ENCODE measurements at regions not wholly inside any gene's neighbourhood (a gene's known extent, or its start where the extent isn't known, plus 50 kb on each side); places are given as distances from the start of the nearest gene placed in this dataset.

DNA sequence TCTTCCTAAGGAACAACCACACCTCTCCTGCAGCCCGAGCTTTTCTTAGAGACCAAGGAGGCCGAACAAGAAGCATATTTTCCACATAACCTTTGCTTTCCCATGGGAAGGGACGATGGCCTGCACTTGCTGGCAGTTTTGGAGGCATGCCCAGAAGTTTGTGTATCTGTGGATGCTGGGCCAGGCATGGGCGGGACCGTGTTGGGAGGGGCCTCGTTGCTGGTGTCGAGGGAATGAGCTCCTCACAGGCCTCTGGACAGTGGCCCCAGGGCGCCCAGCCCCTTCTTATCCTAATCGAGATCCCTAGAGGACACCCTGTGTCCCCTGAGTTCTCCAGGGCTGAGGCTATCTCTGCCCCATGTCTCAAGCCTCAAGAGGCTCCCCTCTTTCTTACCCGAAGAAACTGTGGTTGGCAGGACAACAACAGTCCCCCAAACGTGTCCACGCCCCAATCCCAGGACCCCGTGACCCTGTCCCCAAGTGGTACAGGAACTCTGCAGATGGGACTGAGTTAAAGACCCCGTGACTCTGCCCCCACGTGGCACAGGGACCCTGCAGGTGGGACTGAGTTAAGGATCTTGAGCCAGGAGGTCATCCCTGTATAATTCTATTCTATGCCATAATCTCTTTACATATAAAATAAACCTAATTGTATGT is 99.5 kb upstream of the BHLHE23 start:
- CTCF ChIA-PET, result no interaction called here
- H3K9me3 ChIP-seq (ENCODE audit: control extremely low read depth in 1 of 5, control insufficient read depth in 4 of 5, insufficient read depth in 2 of 5, low read depth in 1 of 5, low read length in 4 of 5), result peaks cover 2 to 15% (median 6%) of the 10 kb centered on the region in 5 experiments

DNA sequence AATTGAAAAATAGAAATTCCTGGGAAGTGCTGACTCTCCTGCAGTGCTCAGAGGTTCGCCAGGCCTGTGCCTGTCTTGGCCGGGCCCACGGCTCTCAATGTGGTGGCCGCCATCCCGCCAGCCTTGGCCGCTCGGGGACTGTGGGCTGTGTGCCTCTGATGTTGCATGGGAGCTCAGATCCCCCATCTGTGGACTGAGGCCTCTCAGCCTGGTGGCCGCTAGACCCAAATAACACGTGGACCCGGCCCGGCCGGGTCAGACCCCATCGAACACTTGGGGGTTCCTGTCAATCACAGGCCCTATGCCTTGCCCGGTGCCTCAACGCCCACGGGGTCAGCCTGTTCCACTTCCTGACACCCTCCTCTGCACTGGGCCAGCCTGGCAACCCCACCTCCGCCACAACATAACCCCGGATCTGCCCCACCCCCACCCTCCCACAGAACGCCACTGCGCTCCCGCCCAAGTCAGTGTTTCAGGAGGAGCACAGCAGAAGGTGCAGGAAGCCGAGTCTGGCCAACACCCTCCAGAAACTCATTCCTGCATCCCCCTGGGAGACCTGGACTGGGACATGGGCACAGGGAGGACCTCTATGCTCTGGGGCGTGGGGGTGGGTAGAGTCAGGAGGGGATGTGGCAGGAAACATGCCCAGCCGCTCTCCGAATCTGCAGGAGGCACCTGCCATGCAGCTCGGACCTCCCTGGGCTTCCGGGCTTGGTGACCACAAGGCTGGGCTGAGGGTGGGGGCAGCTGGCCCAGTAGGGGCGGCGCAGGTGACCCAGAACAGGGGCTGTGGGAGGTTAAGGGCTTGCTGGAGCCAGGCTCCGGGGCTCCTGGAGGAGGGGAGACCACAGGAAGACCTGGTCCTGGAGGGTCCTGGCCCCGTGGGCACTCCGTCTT is 98.7 kb upstream of the BHLHE23 start:
- Histone ChIP-seq H3K27ac (ENCODE audit: insufficient read depth in 1 of 2, low read depth in 1 of 2, low read length in 2 of 2, poor library complexity in 1 of 2, severe bottlenecking in 2 of 2) (no peak overlapping the region), H3K9me3 (ENCODE audit: control extremely low read depth in 1 of 5, control insufficient read depth in 4 of 5, insufficient read depth in 2 of 5, low read depth in 1 of 5, low read length in 4 of 5) (peaks cover 2 to 9% (median 4%) of the 10 kb centered on the region in 5 experiments), H3K4me1 (ENCODE audit: control extremely low read depth in 1 of 4, control insufficient read depth in 4 of 4, insufficient read depth in 4 of 4, low read length in 3 of 4) (peaks cover 0 to 15% (median 12%) of the 10 kb centered on the region in 4 experiments), H3K4me3 (ENCODE audit: control insufficient read depth in 1 of 7, extremely low read depth in 1 of 7, insufficient read depth in 4 of 7, low read depth in 2 of 7, low read length in 6 of 7) (no peak overlapping the region), H3K27me3 (replicated peaks in 2 of 5; ENCODE audit: control insufficient read depth in 4 of 5, insufficient read depth in 5 of 5, low read length in 4 of 5) (peaks cover 0 to 35% (median 4%) of the 10 kb centered on the region in 5 experiments), H3K36me3 (ENCODE audit: control insufficient read depth in 4 of 4, insufficient read depth in 4 of 4, low read length in 3 of 4) (no peaks in the 10 kb centered on the region)
- WGBS (ENCODE audit: insufficient coverage), result 85% methylated on average over 23 of the region's 32 CpGs
- no peak for DNase-seq
- CTCF ChIA-PET, result no interaction called here
- POLR2A ChIA-PET, result no interaction called here

More for the DNA sequence above, 99.5 kb upstream of the BHLHE23 start:
- no peak overlapping the region for H3K4me3 ChIP-seq (ENCODE audit: control insufficient read depth in 1 of 7, extremely low read depth in 1 of 7, insufficient read depth in 4 of 7, low read depth in 2 of 7, low read length in 6 of 7)
- H3K27me3 ChIP-seq (replicated peaks in 2 of 5; ENCODE audit: control insufficient read depth in 4 of 5, insufficient read depth in 5 of 5, low read length in 4 of 5), result peaks cover 0 to 33% (median 4%) of the 10 kb centered on the region in 5 experiments
- POLR2A ChIA-PET, result no interaction called here
- peaks cover 0 to 15% (median 12%) of the 10 kb centered on the region in 4 experiments for H3K4me1 ChIP-seq (ENCODE audit: control extremely low read depth in 1 of 4, control insufficient read depth in 4 of 4, insufficient read depth in 4 of 4, low read length in 3 of 4)
- WGBS (ENCODE audit: insufficient coverage), result 96% methylated on average over 13 of the region's 15 CpGs
- DNase-seq, result no peak
- H3K27ac ChIP-seq (ENCODE audit: insufficient read depth in 1 of 2, low read depth in 1 of 2, low read length in 2 of 2, poor library complexity in 1 of 2, severe bottlenecking in 2 of 2), result no peak overlapping the region
- H3K36me3 ChIP-seq (ENCODE audit: control insufficient read depth in 4 of 4, insufficient read depth in 4 of 4, low read length in 3 of 4), result no peaks in the 10 kb centered on the region

DNA sequence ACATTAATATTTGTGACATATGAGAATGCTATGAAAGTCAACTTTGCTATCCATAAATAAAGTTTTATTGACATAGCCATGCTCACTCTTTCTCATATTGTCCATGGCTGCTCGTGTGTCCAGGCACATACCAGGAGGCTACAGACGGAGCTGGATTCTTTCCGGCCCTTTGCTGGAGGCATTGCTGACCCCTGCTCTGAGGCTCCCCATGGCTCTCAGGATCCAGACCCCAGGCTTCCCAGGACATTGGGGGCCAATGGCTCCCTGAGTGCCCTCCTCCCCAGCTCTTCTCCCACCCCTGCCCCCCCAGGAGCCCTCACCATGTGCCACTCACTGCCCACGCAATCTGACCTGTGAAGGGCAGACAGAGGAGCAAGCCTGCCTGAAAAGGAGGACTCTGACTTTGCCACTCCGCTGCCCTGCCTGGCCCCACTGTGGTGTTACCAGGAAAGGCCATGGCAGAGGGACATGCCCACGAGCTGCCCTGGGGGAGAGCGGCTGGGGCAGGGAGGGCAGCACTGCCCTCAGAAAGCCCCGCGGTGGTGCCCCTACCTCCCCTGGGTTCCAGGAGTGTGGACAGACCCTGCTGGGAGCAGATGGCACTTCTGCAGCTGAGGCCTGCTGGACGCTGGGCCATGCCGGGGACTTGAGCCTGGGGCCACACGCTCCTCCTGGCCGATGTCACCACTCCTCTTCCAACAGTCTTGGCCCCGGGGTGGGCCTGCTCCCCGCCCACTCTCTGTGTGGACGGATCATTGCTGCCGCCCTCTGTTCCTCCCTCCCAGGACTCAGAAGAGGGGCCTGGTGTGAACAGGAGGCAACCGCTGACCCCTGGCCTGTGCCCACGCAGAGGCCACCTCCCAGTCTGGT is 97.8 kb upstream of the BHLHE23 start:
- WGBS (ENCODE audit: insufficient coverage), result 83% methylated on average over 19 of the region's 19 CpGs
- ChIA-PET POLR2A (no interaction called here), CTCF (no interaction called here)
- DNase-seq, result no peak
- Histone ChIP-seq H3K4me3 (ENCODE audit: control insufficient read depth in 1 of 7, extremely low read depth in 1 of 7, insufficient read depth in 4 of 7, low read depth in 2 of 7, low read length in 6 of 7) (no peak overlapping the region), H3K9me3 (ENCODE audit: control extremely low read depth in 1 of 5, control insufficient read depth in 4 of 5, insufficient read depth in 2 of 5, low read depth in 1 of 5, low read length in 4 of 5) (peaks cover 0 to 9% (median 4%) of the 10 kb centered on the region in 5 experiments), H3K27ac (ENCODE audit: insufficient read depth in 1 of 2, low read depth in 1 of 2, low read length in 2 of 2, poor library complexity in 1 of 2, severe bottlenecking in 2 of 2) (no peak overlapping the region), H3K4me1 (ENCODE audit: control extremely low read depth in 1 of 4, control insufficient read depth in 4 of 4, insufficient read depth in 4 of 4, low read length in 3 of 4) (peaks cover 0 to 15% (median 12%) of the 10 kb centered on the region in 4 experiments), H3K36me3 (ENCODE audit: control insufficient read depth in 4 of 4, insufficient read depth in 4 of 4, low read length in 3 of 4) (no peaks in the 10 kb centered on the region), H3K27me3 (replicated peaks in 2 of 5; ENCODE audit: control insufficient read depth in 4 of 5, insufficient read depth in 5 of 5, low read length in 4 of 5) (peaks cover 0 to 42% (median 4%) of the 10 kb centered on the region in 5 experiments)

DNA sequence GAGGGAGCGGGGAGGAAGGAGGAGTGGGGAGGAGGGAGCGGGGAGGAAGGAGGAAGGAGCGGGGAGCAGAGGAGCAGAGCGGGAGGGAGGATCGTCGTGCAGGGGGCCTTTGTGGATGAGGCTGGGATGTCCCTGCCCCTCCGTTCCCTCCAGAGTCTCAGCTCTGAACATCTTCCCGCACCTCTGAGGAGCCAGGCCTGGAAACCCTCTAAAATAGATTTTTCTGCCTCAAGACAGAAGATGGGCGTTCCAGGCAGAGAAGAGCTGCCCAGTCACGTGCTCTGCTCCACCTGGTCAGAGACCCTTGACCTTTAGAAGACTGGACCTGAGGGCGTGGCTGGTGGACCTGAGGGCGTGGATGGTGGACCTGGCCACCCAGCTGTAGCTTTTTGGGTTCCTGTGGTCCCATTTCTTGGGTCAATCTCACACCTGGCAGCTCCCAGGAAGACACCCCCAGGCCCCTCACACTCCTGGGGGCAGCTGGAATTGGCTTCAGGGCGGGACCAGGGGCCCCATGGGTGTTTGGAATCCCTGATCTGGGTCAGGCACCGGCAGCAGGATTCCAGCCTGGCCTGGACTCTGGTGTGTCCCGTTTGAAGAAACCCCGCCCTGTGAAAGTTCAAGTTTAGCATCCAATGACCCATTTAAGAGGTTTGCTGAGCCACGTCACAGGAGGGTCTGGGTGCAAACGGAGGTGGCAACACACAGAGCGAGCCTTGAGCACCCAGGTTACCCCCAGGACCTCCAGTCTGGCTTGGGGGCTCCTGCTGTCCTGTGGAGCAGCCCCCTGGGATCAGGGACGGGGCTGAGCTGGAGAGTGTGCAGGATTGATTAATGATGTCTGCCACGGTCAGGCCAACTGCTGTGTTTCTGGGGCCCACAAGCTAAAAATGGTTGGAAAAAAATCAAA is 96.9 kb upstream of the BHLHE23 start:
- H3K4me3 ChIP-seq (ENCODE audit: control insufficient read depth in 1 of 7, extremely low read depth in 1 of 7, insufficient read depth in 4 of 7, low read depth in 2 of 7, low read length in 6 of 7), result no peak overlapping the region
- 85% methylated on average over 15 of the region's 21 CpGs for WGBS (ENCODE audit: insufficient coverage)
- peaks cover 0 to 9% (median 4%) of the 10 kb centered on the region in 5 experiments for H3K9me3 ChIP-seq (ENCODE audit: control extremely low read depth in 1 of 5, control insufficient read depth in 4 of 5, insufficient read depth in 2 of 5, low read depth in 1 of 5, low read length in 4 of 5)
- peak in 2 of 3 donors; percentile 51 to 72 for DNase-seq
- peaks cover 0 to 15% (median 12%) of the 10 kb centered on the region in 4 experiments for H3K4me1 ChIP-seq (ENCODE audit: control extremely low read depth in 1 of 4, control insufficient read depth in 4 of 4, insufficient read depth in 4 of 4, low read length in 3 of 4)
- no peaks in the 10 kb centered on the region for H3K36me3 ChIP-seq (ENCODE audit: control insufficient read depth in 4 of 4, insufficient read depth in 4 of 4, low read length in 3 of 4)
- no peak overlapping the region for H3K27ac ChIP-seq (ENCODE audit: insufficient read depth in 1 of 2, low read depth in 1 of 2, low read length in 2 of 2, poor library complexity in 1 of 2, severe bottlenecking in 2 of 2)
- CTCF ChIA-PET, result no interaction called here
- POLR2A ChIA-PET, result no interaction called here
- H3K27me3 ChIP-seq (replicated peaks in 2 of 5; ENCODE audit: control insufficient read depth in 4 of 5, insufficient read depth in 5 of 5, low read length in 4 of 5), result peaks cover 0 to 49% (median 4%) of the 10 kb centered on the region in 5 experiments

DNA sequence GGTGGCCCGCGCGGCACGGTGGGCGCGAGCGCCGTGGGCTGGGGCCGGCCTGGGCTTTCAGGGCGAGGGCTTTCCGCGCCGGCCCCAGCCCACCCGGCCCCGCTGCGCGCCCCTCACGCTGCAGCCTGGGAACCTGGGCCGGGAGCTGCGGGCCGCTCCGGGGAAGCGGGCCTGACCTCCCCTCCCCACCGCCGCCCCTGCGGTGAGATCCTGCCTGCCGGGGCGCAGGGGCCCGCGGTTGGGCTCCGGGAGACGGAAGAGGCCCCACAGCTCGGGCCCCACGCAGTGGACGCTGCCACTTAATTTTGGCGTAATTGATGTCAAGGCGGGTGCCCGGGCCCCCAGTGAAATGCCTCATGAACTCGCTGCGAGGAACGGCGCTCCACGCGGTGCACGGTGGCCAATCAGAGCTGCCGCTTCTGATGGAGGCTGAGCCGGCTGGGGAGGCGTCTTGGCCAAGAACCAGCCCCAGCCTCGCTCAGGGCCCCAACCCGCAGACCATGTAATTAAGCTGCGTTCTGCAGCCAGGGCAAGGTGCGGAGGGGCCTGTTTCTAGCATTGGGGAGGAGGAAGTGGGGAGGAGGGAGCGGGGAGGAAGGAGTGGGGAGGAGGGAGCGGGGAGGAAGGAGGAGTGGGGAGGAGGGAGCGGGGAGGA is 96.1 kb upstream of the BHLHE23 start:
- POLR2A ChIA-PET, result no interaction called here
- no peak overlapping the region for H3K27ac ChIP-seq (ENCODE audit: insufficient read depth in 1 of 2, low read depth in 1 of 2, low read length in 2 of 2, poor library complexity in 1 of 2, severe bottlenecking in 2 of 2)
- CTCF ChIA-PET, result no interaction called here

More for the DNA sequence above, 96.1 kb upstream of the BHLHE23 start:
- peaks cover 0 to 6% (median 3%) of the 10 kb centered on the region in 5 experiments for H3K9me3 ChIP-seq (ENCODE audit: control extremely low read depth in 1 of 5, control insufficient read depth in 4 of 5, insufficient read depth in 2 of 5, low read depth in 1 of 5, low read length in 4 of 5)
- peak overlapping the region; percentile 44 to 80 (median 72) for H3K4me3 ChIP-seq (ENCODE audit: control insufficient read depth in 1 of 7, extremely low read depth in 1 of 7, insufficient read depth in 4 of 7, low read depth in 2 of 7, low read length in 6 of 7)
- H3K27me3 ChIP-seq (replicated peaks in 2 of 5; ENCODE audit: control insufficient read depth in 4 of 5, insufficient read depth in 5 of 5, low read length in 4 of 5), result peaks cover 0 to 49% (median 3%) of the 10 kb centered on the region in 5 experiments
- peak; percentile 32 to 77 (median 69) for DNase-seq
- H3K36me3 ChIP-seq (ENCODE audit: control insufficient read depth in 4 of 4, insufficient read depth in 4 of 4, low read length in 3 of 4), result no peaks in the 10 kb centered on the region
- WGBS (ENCODE audit: insufficient coverage), result 1% methylated on average over 53 of the region's 55 CpGs
- peaks cover 0 to 15% (median 12%) of the 10 kb centered on the region in 4 experiments for H3K4me1 ChIP-seq (ENCODE audit: control extremely low read depth in 1 of 4, control insufficient read depth in 4 of 4, insufficient read depth in 4 of 4, low read length in 3 of 4)

All from common myeloid progenitor, CD34-positive (primary cell).